NCI-H1417 (cell line): ENCODE measurements at regions not wholly inside any gene's neighbourhood (a gene's known extent, or its start where the extent isn't known, plus 50 kb on each side); places are given as distances from the start of the nearest gene placed in this dataset.

Experiments
- DNase-seq, 3 experiments: peaks; one replicate each; lab custom pipeline; 2025; lab: John Stamatoyannopoulos, UW

- DNase-seq = no peak
Measured at GRCh38 chr15:61633951-61634350, 404.8 kb upstream of the RORA start.

DNA sequence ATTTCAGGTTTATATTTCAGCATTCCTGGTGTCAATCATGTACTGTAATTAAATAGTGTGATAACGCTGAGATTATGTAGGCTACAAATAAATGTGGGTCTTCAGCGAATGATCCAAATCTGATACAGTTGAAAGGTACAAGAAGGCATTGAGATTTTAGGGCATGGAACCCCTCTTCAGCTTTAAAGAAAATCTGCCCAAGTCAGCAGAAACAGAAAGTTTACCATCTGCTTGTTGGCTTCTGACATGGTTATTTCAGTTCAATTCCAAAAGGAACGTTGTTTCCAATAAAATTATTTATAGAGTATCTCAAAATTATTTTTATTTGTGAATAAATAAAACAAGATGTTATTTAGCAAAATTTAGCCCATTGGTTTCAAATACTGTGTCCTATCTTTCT is 400.2 kb upstream of the RORA start:
- no peak for DNase-seq

DNA sequence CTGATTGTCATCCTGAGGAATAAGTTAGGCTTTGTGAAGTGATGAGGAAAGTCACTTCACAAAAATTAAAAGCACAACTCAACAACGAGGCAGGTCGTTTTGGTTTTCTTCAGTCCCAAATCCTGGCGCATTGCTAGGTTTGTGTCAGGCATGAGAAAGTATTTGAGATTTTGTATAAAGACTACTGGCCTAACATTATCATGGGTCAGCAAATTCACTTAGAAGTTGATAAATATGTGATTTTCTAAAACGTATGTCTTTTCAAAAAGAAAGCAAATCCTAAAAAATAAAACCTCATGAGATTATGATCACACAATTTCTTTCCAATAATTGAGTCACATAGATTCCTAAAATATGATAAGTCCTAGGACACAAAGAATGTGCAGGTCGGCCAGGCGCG is 395.8 kb upstream of the RORA start:
- no peak for DNase-seq

DNA sequence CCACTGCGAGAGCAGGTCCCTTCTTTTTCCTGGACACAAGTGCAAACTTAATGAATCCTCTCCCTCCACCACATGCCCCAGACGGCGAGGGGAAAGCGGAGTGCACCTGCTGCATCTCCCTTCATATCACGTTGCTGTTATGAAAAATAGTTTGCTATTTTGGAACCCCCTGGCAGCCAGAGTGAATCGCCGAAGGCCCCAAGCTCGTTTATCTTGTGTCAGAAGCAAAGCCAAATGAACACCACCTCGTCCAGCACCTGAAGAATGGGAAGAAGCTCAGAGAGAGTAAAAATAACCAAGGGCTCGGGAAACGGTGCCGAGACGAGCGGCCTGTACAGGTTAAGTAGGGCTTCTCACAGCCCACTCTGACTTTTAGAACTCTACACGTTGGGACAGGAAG is 394.6 kb upstream of the RORA start:
- DNase-seq = no peak

GRCh38 chr15:61621865-61622264 is 392.8 kb upstream of the RORA start:
- DNase-seq = no peak

DNA sequence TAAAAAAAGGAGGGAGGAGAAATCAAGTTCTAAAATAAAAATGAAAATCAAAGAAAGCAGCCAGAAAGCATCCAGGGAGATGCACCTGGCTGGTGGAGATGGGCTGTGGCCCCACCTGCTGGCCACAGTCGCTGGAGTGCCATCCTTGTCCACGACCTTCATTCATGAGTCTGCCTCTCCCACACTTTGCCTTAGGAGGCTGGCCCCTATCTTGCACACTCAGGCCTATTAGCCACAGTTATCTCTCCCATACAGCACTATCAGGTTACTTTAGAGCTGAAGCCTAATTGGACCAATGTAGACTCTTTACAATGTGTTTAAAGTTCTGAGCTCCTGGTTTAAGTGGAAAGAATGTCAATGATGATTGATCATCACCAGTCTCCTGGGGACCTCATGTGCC is 392.0 kb upstream of the RORA start:
- peak; percentile 52 to 83 (median 66) for DNase-seq

DNA sequence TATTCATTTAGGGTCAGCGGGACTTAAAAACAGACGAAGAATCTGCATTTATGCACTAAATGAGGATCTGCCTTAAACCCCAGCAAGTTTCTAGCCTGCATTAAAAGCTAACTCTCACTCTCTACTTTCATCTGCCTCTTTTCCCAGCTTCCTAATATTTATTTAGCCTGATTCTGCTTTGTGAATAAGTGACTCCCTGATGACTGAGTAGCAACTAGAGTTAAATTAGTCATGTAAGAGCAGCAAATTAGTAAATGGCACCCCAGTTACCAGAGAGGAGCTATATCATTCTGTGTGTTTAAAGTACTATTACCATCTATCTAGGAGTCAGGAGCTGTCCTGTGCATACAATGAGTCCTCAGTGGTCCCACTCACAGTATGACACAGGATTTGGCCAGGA is 391.0 kb upstream of the RORA start:
- DNase-seq = no peak

- no peak for DNase-seq
Measured at GRCh38 chr15:61613729-61614128, 384.6 kb upstream of the RORA start.

GRCh38 chr15:61613138-61613537 is 384.0 kb upstream of the RORA start:
- no peak for DNase-seq

- DNase-seq = no peak
Measured at GRCh38 chr15:61612111-61612510, 383.0 kb upstream of the RORA start.

GRCh38 chr15:61605343-61605742 is 376.2 kb upstream of the RORA start:
- no peak for DNase-seq

DNA sequence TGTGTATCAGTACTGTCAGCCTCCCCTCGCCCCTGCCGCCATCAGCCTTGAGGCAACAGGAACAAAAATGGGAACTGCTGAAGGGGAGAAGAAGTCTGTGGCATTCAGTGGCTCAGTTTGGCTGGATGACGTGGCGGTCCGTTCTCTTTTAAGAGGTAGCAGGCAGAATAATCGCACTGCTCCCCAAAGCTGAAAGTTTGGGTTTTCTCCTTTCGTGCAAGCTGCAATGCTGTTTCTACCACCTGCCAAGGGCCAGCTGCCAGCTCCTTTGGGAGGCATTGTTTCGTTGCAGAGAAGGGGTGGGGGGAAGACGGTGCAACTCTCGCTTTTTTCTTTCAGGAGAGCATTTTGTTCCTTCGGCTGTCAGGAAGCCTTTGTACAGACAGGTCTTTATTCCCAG is 369.6 kb upstream of the RORA start:
- DNase-seq = peak; percentile 8 to 40 (median 27)

GRCh38 chr15:61584410-61584809 is 355.3 kb upstream of the RORA start:
- DNase-seq = no peak

DNA sequence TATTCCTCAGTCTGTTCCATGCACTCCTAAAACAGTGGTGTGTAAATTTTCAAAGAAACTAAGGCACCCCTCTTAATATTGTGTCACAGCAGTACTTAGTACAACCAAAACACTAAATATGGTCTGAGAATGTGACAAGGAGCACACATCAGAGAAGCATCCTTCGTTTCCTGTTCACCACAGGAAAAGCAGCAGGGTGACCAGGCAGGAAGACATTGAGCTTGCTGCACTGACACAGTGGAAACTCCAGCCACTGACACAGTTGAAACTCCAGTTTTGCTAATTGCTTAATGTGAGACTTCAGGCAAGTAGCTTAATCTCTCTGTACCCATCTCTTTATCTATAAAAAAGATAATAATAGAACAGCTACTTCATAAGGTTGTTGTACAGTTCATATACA is 353.0 kb upstream of the RORA start:
- DNase-seq = peak in 1 of 3 experiments; percentile 7

DNA sequence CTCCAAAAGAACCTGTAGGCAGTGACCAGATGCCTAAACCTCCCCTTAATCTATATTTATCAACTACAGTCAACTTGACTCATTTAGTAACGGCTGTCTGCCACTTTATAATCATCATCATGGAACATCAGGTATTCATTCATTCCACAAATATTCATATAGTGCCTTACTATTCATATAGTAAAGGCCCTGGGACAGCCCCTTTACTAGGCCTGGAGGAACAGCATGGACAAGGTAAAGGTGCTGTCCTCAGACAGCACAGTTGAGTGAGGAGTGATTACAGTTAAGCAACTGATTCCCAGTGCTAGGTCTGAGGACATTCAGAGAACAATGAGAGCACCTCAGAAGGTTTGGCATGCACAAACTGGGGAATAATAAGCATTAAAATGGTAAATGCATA is 346.5 kb upstream of the RORA start:
- DNase-seq = no peak

GRCh38 chr15:61571026-61571425 is 341.9 kb upstream of the RORA start:
- DNase-seq = no peak

DNA sequence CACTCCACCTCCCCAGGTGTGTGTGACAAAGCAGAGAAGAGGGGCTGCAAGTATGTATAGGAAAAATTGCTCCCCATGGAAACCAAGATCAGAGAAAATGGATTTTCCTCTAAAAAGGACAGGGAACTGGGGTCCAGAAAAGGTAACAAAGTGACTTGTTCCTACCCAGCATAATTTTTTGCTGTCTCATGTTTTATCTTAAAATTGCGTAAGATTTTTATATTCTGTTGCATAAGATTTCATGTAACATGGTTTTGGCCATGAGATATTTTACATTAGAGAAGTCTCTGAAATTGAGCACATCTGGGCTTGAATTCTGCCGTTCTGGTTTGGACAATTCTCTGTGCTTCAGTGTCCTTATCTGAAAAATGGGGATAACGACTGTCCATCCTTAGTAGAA is 335.7 kb upstream of the RORA start:
- DNase-seq = no peak

GRCh38 chr15:61558172-61559136 is 329.4 kb upstream of the RORA start:
- no peak for DNase-seq

- no peak for DNase-seq
Measured at GRCh38 chr15:61556037-61556648, 327.0 kb upstream of the RORA start.

GRCh38 chr15:61549727-61550126 is 320.6 kb upstream of the RORA start:
- DNase-seq = no peak

DNA sequence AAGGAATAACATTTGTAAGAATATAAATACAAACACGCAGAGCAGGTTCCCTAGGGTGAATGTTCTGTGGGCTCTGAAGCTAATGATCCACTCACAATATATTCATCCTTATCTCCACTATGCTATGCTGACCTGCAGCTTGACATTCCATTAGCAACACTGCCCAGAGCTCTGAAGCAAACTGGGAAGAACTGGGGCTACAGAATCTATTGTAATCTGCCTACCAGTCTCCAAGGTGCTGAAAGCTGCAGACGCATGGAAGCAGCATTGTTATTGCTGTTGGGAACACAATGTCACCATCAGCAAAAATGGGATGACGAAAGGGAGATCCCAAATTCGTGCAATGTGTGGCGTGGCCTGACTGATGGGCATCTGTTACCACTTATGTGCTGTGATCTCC is 316.7 kb upstream of the RORA start:
- no peak for DNase-seq

DNA sequence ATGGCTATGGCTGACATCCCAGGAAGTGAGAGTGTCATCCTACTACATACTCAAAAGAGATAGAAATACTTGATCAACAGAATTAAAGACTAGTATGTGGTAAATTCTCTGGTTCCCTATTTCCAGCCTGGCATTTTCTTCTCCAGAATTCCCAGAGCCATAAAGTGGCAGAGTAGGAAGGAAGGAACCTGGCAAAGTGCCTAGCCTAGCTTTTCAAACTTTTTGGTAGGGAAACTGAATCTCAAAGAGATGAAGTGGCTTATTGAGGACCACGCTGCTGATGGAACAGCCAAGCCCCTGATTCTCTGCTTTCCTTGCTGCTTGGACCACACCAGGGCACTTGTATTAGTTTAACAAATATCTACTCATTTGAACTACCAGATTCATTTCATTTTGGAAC is 312.4 kb upstream of the RORA start:
- DNase-seq = no peak

GRCh38 chr15:61537337-61537736 is 308.2 kb upstream of the RORA start:
- DNase-seq = no peak

DNA sequence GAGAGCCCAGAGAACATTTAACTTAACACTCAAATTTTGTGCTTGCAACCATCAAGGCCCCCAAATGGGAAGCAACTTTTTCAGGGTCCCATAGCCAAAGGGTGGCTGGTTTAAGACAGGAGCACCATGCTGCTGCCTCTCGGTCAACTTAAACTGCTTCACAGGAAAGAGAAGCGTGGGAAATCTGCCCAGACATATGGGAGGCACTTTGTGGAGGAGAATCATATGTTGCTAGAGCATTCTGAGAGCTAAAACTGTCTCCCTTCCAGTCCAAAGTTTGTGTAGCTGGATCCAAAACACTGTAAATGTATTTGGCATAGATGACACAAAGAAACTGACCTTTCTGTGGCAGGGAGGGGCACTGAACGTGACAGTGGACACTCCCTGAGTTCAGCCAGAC is 305.9 kb upstream of the RORA start:
- no peak for DNase-seq
